Liver (tissue), 8 donors: ENCODE measurements at regions not wholly inside any gene's neighbourhood (a gene's known extent, or its start where the extent isn't known, plus 50 kb on each side); places are given as distances from the start of the nearest gene placed in this dataset.

Experiments
- DNase-seq: peaks from one replicate; pipeline ENCODE4 v3.0.0-alpha.2; 2017; ENCODE audit warnings: low spot score
- H3K27ac ChIP-seq, 2 donors: one replicate each; pipeline ENCODE4 v1.7.0; 2013; ENCODE audit warnings: inconsistent platforms in 2 of 2, low read length in 2 of 2, control low read depth in 1 of 2, low read depth in 1 of 2, mild to moderate bottlenecking in 1 of 2
- H3K27me3 ChIP-seq, 4 donors: one replicate each; pipeline versions ENCODE4 v1.6.1 to v1.7.0; 2013; ENCODE audit warnings: low read length in 3 of 4, inconsistent platforms in 1 of 4, mild to moderate bottlenecking in 1 of 4, moderate library complexity in 1 of 4; ENCODE audit not compliant: control insufficient read depth in 4 of 4, insufficient read depth in 4 of 4
- H3K36me3 ChIP-seq, 4 donors: one replicate each; pipeline versions ENCODE4 v1.6.1 to v1.7.0; 2013; ENCODE audit warnings: low read length in 3 of 4, mild to moderate bottlenecking in 3 of 4, low read depth in 1 of 4, moderate library complexity in 1 of 4; ENCODE audit not compliant: control insufficient read depth in 4 of 4, insufficient read depth in 3 of 4
- H3K4me1 ChIP-seq, 4 donors: one replicate each; pipeline versions ENCODE4 v1.6.1 to v1.7.0; 2013; ENCODE audit warnings: low read length in 3 of 4, mild to moderate bottlenecking in 3 of 4, moderate library complexity in 1 of 4; ENCODE audit not compliant: control insufficient read depth in 4 of 4, insufficient read depth in 4 of 4
- H3K4me3 ChIP-seq, 3 donors: one replicate each; pipeline versions ENCODE4 v1.6.1 to v1.7.0; 2013; ENCODE audit warnings: low read length in 3 of 3, control low read depth in 1 of 3, low read depth in 1 of 3, mild to moderate bottlenecking in 1 of 3
- H3K9ac ChIP-seq, 2 donors: one replicate each; pipeline ENCODE4 v1.7.0; 2013; ENCODE audit warnings: low read length in 2 of 2, mild to moderate bottlenecking in 2 of 2, moderate library complexity in 2 of 2, control low read depth in 1 of 2, low read depth in 1 of 2
- H3K9me3 ChIP-seq, 4 donors: one replicate each; pipeline versions ENCODE4 v1.6.1 to v1.7.0; 2013; ENCODE audit warnings: low read length in 3 of 4; ENCODE audit not compliant: control insufficient read depth in 4 of 4
- CTCF ChIP-seq: fragments of 150-350 bp; IDR thresholded peaks from 2 replicates; pipeline ENCODE4 v1.5.1; 2017; ENCODE audit warnings: improper control_type of control experiment, low read depth, low read length; ENCODE audit not compliant: missing input control
- FOXA1 ChIP-seq: IDR thresholded peaks from 2 replicates; pipeline ENCODE4 v1.6.1; 2016; ENCODE audit warnings: antibody characterized with exemption
- FOXA2 ChIP-seq: IDR thresholded peaks from 2 replicates; pipeline ENCODE4 v1.6.1; 2016; ENCODE audit warnings: antibody characterized with exemption
- GABPA ChIP-seq, 2 donors: IDR thresholded peaks in 1 of 2; conservative IDR thresholded peaks in 1 of 2; 2 replicates each; pipeline ENCODE4 v1.6.1; 2016; ENCODE audit warnings: antibody characterized with exemption in 2 of 2, mild to moderate bottlenecking in 1 of 2, moderate library complexity in 1 of 2
- HNF4A ChIP-seq, 2 donors: conservative IDR thresholded peaks; 2 replicates each; pipeline ENCODE4 v1.6.1; 2016; ENCODE audit warnings: antibody characterized with exemption in 2 of 2, mild to moderate bottlenecking in 2 of 2
- HNF4G ChIP-seq: IDR thresholded peaks from 2 replicates; pipeline ENCODE4 v1.6.1; 2016; ENCODE audit warnings: antibody characterized with exemption
- JUND ChIP-seq, 2 donors: IDR thresholded peaks; 2 replicates each; pipeline ENCODE4 v1.6.1; 2016; ENCODE audit warnings: antibody characterized with exemption in 2 of 2
- MAX ChIP-seq: IDR thresholded peaks from 2 replicates; pipeline ENCODE4 v1.6.1; 2016; ENCODE audit warnings: antibody characterized with exemption
- NR2F2 ChIP-seq: IDR thresholded peaks from 2 replicates; pipeline ENCODE4 v1.6.1; 2016; ENCODE audit warnings: antibody characterized with exemption
- RXRA ChIP-seq, 2 donors: IDR thresholded peaks; 2 replicates each; pipeline ENCODE4 v1.6.1; 2017 to 2018; ENCODE audit warnings: antibody characterized with exemption in 2 of 2, mild to moderate bottlenecking in 1 of 2
- ZBTB33 ChIP-seq: IDR thresholded peaks from 2 replicates; pipeline ENCODE4 v1.6.1; 2016; ENCODE audit warnings: antibody characterized with exemption
- WGBS: extraction: QIAGEN DNeasy Blood & Tissue Kit; methylation state at CpG from one replicate; pipeline ENCODE4 v1.1.7; 2013; 5-methylcytosine and 5-hydroxymethylcytosine counted together
- TF ChIP-seq, protein P1 (sequence below): IDR thresholded peaks from 2 replicates; pipeline ENCODE4 v1.6.1; 2016; ENCODE audit warnings: antibody characterized with exemption, mild to moderate bottlenecking
- TF ChIP-seq, protein P2 (sequence below): IDR thresholded peaks from 2 replicates; pipeline ENCODE4 v1.6.1; 2016; ENCODE audit warnings: antibody characterized with exemption
- donor health status: healthy.
- donor health status: healthy.
- donor health status: healthy.
- donor health status: healthy.
- donor health status: healthy.

DNA sequence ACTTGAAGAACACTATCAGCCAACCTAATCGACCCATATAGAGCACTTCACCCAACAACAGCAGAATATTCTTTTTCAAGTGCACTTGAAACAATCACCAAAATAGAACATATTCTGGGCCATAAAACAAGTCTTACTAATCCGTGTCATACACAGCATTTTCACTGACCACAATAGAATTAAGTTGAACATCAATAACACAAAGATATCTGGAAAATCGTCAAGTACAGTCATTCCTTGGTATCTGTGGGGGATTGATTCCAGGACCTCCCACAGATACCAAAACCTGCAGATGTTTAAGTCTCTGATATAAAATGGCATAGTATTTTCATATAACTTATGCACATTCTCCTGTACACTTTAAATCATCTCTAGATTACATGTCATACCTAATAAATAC is 295.7 kb downstream of the BCL11B start:
- TF ChIP-seq CTCF: no peak
- TF ChIP-seq FOXA1: no peak
- no peak for TF ChIP-seq HNF4A (conservative IDR thresholded peaks at IDR 0.05)
- TF ChIP-seq, protein P1, sequence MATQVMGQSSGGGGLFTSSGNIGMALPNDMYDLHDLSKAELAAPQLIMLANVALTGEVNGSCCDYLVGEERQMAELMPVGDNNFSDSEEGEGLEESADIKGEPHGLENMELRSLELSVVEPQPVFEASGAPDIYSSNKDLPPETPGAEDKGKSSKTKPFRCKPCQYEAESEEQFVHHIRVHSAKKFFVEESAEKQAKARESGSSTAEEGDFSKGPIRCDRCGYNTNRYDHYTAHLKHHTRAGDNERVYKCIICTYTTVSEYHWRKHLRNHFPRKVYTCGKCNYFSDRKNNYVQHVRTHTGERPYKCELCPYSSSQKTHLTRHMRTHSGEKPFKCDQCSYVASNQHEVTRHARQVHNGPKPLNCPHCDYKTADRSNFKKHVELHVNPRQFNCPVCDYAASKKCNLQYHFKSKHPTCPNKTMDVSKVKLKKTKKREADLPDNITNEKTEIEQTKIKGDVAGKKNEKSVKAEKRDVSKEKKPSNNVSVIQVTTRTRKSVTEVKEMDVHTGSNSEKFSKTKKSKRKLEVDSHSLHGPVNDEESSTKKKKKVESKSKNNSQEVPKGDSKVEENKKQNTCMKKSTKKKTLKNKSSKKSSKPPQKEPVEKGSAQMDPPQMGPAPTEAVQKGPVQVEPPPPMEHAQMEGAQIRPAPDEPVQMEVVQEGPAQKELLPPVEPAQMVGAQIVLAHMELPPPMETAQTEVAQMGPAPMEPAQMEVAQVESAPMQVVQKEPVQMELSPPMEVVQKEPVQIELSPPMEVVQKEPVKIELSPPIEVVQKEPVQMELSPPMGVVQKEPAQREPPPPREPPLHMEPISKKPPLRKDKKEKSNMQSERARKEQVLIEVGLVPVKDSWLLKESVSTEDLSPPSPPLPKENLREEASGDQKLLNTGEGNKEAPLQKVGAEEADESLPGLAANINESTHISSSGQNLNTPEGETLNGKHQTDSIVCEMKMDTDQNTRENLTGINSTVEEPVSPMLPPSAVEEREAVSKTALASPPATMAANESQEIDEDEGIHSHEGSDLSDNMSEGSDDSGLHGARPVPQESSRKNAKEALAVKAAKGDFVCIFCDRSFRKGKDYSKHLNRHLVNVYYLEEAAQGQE: no peak
- no peak for TF ChIP-seq RXRA (IDR thresholded peaks at IDR 0.05)
- TF ChIP-seq ZBTB33: no peak
- TF ChIP-seq NR2F2: no peak
- no peak for TF ChIP-seq FOXA2
- TF ChIP-seq JUND (IDR thresholded peaks at IDR 0.05): no peak
- no peak for TF ChIP-seq HNF4G
- TF ChIP-seq MAX: no peak
- Histone ChIP-seq H3K36me3 (no peaks in the 10 kb centered on the region), H3K27me3 (peaks cover 0 to 2% (median 0%) of the 10 kb centered on the region in 4 donors), H3K4me1 (no peaks in the 10 kb centered on the region), H3K9me3 (peaks cover 0 to 2% (median 0%) of the 10 kb centered on the region in 4 donors), H3K9ac (no peak overlapping the region), H3K4me3 (no peak overlapping the region), H3K27ac (no peak overlapping the region)
- no peak for DNase-seq
- WGBS: 74% methylated on average over 3 of the region's 3 CpGs

DNA sequence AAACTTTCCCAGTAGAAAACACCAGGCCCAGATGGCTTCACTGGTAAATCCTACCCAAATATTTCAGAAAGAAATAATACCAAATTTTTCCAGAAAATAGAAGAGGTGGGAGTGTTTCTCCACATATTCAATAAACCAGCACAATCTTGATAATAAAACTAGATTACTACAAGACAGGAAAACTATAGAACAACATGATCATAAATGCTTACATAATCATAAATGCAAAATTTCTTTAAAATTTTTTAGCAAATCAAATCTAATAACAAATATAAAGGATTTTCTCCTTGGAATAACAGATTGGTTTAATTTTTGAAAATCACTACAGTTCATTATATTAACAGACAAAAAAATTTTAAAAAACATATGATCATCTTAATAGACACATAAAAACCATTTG is 294.5 kb downstream of the BCL11B start:
- H3K9me3 ChIP-seq: peaks cover 0 to 2% (median 0%) of the 10 kb centered on the region in 4 donors
- TF ChIP-seq CTCF: no peak
- TF ChIP-seq FOXA1: no peak
- no peak for TF ChIP-seq GABPA (IDR thresholded peaks at IDR 0.05 in 1 of 2, conservative IDR thresholded peaks at IDR 0.05 in 1 of 2)
- TF ChIP-seq MAX: no peak
- no peak for TF ChIP-seq ZBTB33
- TF ChIP-seq, protein P1: no peak
- TF ChIP-seq NR2F2: no peak
- TF ChIP-seq, protein P2, sequence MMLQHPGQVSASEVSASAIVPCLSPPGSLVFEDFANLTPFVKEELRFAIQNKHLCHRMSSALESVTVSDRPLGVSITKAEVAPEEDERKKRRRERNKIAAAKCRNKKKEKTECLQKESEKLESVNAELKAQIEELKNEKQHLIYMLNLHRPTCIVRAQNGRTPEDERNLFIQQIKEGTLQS: no peak
- TF ChIP-seq HNF4G: no peak
- no peak for TF ChIP-seq RXRA (IDR thresholded peaks at IDR 0.05)
- TF ChIP-seq HNF4A (conservative IDR thresholded peaks at IDR 0.05): no peak

More for the DNA sequence above, 294.5 kb downstream of the BCL11B start:
- DNase-seq: no peak
- Histone ChIP-seq H3K27ac (no peak overlapping the region), H3K27me3 (no peaks in the 10 kb centered on the region), H3K4me3 (no peak overlapping the region), H3K4me1 (no peaks in the 10 kb centered on the region), H3K9ac (no peak overlapping the region), H3K36me3 (no peaks in the 10 kb centered on the region)
